ENCODE measurements at regions not wholly inside any gene's neighbourhood (a gene's known extent, or its start where the extent isn't known, plus 50 kb on each side); places are given as distances from the start of the nearest gene placed in this dataset.
"Not testable (repeated sequence)": the region's sequence is repeated elsewhere in the genome, so short reads cannot be mapped to it uniquely, and the experiment has no call there.

- Mint-ChIP-seq H3K27ac (no peak overlapping the region), H3K36me3 (ENCODE audit: low read depth) (no peaks in the 10 kb centered on the region), H3K27me3 (ENCODE audit: low read depth) (no peaks in the 10 kb centered on the region), H3K4me1 (ENCODE audit: low read depth) (no peaks in the 10 kb centered on the region), H3K9me3 (no peaks in the 10 kb centered on the region), H3K4me3 (no peak overlapping the region)
Observed at GRCh38 chr15:96213896-96214295, 116.6 kb upstream of the NR2F2 start.

DNA sequence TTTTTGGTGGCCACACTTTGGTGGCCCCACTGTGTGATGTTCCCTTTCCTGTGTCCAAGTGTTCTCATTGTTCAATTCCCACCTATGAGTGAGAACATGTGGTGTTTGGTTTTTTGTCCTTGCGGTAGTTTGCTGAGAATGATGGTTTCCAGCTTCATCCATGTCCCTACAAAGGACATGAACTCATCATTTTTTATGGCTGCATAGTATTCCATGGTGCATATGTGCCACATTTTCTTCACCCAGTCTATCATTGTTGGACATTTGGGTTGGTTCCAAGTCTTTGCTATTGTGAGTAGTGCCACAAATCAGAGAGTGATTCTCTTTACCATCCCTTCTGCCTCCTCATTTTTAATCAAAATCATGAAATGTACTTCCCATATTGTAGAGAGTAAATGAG is 114.0 kb upstream of the NR2F2 start:
- not testable (repeated sequence) for H3K36me3 Mint-ChIP-seq (ENCODE audit: low read depth); H3K4me3 Mint-ChIP-seq; H3K27me3 Mint-ChIP-seq (ENCODE audit: low read depth); H3K27ac Mint-ChIP-seq; H3K9me3 Mint-ChIP-seq; H3K4me1 Mint-ChIP-seq (ENCODE audit: low read depth)

GRCh38 chr15:96217983-96218382 is 112.5 kb upstream of the NR2F2 start:
- Mint-ChIP-seq H3K27me3 (ENCODE audit: low read depth) (no peaks in the 10 kb centered on the region), H3K27ac (no peak overlapping the region), H3K4me1 (ENCODE audit: low read depth) (no peaks in the 10 kb centered on the region), H3K9me3 (peaks cover 6% of the 10 kb centered on the region), H3K4me3 (no peak overlapping the region), H3K36me3 (ENCODE audit: low read depth) (no peaks in the 10 kb centered on the region)

GRCh38 chr15:96218623-96219455 is 111.7 kb upstream of the NR2F2 start:
- H3K4me3 Mint-ChIP-seq = no peak overlapping the region
- H3K27me3 Mint-ChIP-seq (ENCODE audit: low read depth) = no peaks in the 10 kb centered on the region
- H3K36me3 Mint-ChIP-seq (ENCODE audit: low read depth) = no peaks in the 10 kb centered on the region
- no peaks in the 10 kb centered on the region for H3K4me1 Mint-ChIP-seq (ENCODE audit: low read depth)
- peaks cover 10% of the 10 kb centered on the region for H3K9me3 Mint-ChIP-seq
- no peak overlapping the region for H3K27ac Mint-ChIP-seq

- Mint-ChIP-seq H3K27ac (no peak overlapping the region), H3K36me3 (ENCODE audit: low read depth) (no peaks in the 10 kb centered on the region), H3K9me3 (peaks cover 10% of the 10 kb centered on the region), H3K27me3 (ENCODE audit: low read depth) (no peaks in the 10 kb centered on the region), H3K4me1 (ENCODE audit: low read depth) (no peaks in the 10 kb centered on the region), H3K4me3 (no peak overlapping the region)
Observed at GRCh38 chr15:96219681-96220080, 110.8 kb upstream of the NR2F2 start.

DNA sequence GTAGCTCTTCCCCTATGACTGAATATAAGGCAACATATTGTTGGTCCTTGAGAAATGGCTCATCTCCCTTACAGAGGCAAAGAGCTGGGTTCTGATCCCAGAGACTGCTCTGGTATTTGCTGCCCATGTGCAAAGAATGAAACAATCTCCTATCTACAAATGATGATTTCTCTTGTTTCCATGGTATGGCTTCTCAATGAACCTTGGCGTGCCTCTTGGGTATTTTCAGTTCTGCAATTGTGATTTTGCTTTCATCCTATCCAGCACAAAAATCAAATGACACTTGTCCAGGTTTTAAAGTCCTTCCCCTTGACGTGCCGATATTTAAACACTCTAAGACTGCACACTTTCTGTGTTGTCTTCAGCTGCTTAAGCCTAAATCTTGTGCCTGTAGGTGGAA is 109.8 kb upstream of the NR2F2 start:
- no peaks in the 10 kb centered on the region for H3K4me1 Mint-ChIP-seq (ENCODE audit: low read depth)
- no peak overlapping the region for H3K27ac Mint-ChIP-seq
- no peaks in the 10 kb centered on the region for H3K36me3 Mint-ChIP-seq (ENCODE audit: low read depth)
- H3K9me3 Mint-ChIP-seq = peaks cover 10% of the 10 kb centered on the region
- H3K27me3 Mint-ChIP-seq (ENCODE audit: low read depth) = no peaks in the 10 kb centered on the region
- H3K4me3 Mint-ChIP-seq = no peak overlapping the region

DNA sequence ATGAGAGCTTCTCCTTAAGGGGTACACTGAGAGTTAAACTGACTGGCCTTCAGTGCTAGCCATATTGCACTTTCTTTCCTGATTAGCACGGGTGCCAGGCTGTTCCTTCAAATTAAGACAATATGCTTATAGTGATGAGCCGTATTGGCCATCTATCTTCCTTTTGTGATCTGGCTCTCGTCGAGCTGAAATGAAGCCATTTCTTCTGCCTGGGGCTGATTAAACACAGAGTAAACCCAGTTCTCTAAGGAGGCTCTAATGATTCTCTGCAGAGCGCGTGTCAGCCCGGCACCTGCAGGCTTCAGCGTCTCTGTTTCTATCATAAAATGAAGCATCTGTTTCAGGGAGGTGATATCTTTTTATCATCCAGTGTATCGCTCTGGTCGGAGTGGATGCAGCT is 107.5 kb upstream of the NR2F2 start:
- Mint-ChIP-seq H3K27me3 (ENCODE audit: low read depth) (no peaks in the 10 kb centered on the region), H3K27ac (no peak overlapping the region), H3K9me3 (peaks cover 10% of the 10 kb centered on the region), H3K4me1 (ENCODE audit: low read depth) (no peaks in the 10 kb centered on the region), H3K4me3 (no peak overlapping the region), H3K36me3 (ENCODE audit: low read depth) (no peaks in the 10 kb centered on the region)

- no peaks in the 10 kb centered on the region for H3K36me3 Mint-ChIP-seq (ENCODE audit: low read depth)
- no peaks in the 10 kb centered on the region for H3K4me1 Mint-ChIP-seq (ENCODE audit: low read depth)
- no peaks in the 10 kb centered on the region for H3K27me3 Mint-ChIP-seq (ENCODE audit: low read depth)
Observed at GRCh38 chr15:96223939-96224338, 106.6 kb upstream of the NR2F2 start.

DNA sequence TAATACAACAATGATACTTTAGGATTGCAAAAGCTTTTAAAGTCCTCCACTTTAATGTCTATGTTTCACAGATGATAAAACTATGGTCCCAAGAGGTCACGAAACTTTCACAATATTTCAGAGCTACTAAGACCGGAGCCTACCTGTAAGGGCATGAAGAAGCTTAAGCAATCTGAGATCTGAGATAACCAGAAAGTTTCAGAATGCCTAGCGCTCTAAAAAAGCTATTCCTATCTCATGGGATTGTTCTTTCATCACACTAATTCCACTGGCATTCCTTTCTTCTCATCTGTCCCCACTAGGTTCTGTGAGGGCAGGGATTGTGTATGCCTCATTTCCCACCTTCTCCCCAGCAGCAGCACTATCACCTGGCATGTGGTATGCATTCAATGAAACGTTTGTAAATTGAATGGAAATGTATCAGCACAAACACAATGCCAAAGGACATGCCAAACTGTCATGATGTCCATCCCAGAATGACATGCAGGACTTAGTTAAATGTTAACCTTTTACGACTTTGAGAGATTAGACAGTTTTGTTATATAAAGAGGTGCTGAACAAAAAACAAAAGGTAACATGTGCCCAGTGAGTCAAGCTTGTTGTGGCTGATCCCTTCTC is 104.7 kb upstream of the NR2F2 start:
- no peak overlapping the region for H3K4me3 Mint-ChIP-seq
- H3K36me3 Mint-ChIP-seq (ENCODE audit: low read depth) = no peaks in the 10 kb centered on the region
- no peaks in the 10 kb centered on the region for H3K4me1 Mint-ChIP-seq (ENCODE audit: low read depth)
- no peaks in the 10 kb centered on the region for H3K27me3 Mint-ChIP-seq (ENCODE audit: low read depth)
- H3K27ac Mint-ChIP-seq = no peak overlapping the region
- H3K9me3 Mint-ChIP-seq = peaks cover 10% of the 10 kb centered on the region

More at GRCh38 chr15:96223939-96224338, 106.6 kb upstream of the NR2F2 start:
- Mint-ChIP-seq H3K9me3 (peaks cover 10% of the 10 kb centered on the region), H3K4me3 (no peak overlapping the region), H3K27ac (no peak overlapping the region)

DNA sequence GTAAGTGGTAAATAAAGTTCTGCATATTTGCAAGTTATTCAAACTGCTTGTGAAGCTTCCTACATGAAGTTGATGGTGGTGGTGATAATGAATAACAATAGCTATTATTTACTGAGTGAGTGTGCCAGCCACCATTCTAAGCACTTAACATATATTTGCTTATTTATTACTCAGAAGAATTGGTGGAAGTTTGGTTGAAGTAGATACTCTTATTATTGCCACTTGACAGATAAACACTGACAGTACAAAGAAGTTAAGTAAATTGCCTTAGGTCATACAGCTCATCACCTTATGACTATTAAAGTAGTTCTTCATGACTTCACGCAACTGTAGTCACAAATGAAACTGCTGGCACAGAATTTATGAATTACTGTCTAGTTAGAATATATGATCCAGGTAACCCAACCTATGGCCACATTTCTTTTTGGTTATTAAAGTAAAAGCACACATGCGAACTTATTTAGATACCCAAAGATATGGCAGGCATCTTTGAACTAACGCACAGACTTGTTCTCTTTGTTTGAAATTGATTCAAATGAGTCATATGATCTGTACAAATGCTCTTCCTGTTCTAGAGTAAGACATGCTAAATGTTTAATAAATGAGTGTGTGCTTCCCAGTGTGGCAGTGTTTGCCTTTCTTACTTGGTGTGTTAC is 99.8 kb upstream of the NR2F2 start:
- no peaks in the 10 kb centered on the region for H3K36me3 Mint-ChIP-seq (ENCODE audit: low read depth)
- no peaks in the 10 kb centered on the region for H3K4me1 Mint-ChIP-seq (ENCODE audit: low read depth)
- H3K4me3 Mint-ChIP-seq = no peak overlapping the region
- H3K9me3 Mint-ChIP-seq = no peaks in the 10 kb centered on the region
- no peak overlapping the region for H3K27ac Mint-ChIP-seq
- H3K27me3 Mint-ChIP-seq (ENCODE audit: low read depth) = no peaks in the 10 kb centered on the region

DNA sequence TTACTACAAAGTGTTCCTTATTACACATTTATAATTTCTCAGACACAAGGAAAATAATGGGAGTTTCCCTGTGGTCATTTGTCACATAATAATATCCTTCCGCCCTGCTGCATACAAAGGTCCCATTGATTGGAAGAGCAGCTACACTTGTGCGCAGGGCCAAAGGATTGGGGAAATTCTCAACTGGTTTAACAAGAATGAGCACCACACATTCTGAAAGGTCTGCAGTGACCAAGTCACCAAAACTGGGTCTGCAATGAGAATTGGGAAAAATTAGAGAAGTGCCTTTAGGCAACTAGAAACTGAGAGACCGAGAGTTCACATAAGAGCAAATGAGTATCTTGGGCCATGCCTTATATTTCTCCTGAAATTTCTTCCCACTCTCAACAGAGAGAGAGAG is 98.2 kb upstream of the NR2F2 start:
- Mint-ChIP-seq H3K27ac (no peak overlapping the region), H3K9me3 (peaks cover 8% of the 10 kb centered on the region), H3K4me1 (ENCODE audit: low read depth) (no peaks in the 10 kb centered on the region), H3K4me3 (no peak overlapping the region), H3K36me3 (ENCODE audit: low read depth) (no peaks in the 10 kb centered on the region), H3K27me3 (ENCODE audit: low read depth) (no peaks in the 10 kb centered on the region)

DNA sequence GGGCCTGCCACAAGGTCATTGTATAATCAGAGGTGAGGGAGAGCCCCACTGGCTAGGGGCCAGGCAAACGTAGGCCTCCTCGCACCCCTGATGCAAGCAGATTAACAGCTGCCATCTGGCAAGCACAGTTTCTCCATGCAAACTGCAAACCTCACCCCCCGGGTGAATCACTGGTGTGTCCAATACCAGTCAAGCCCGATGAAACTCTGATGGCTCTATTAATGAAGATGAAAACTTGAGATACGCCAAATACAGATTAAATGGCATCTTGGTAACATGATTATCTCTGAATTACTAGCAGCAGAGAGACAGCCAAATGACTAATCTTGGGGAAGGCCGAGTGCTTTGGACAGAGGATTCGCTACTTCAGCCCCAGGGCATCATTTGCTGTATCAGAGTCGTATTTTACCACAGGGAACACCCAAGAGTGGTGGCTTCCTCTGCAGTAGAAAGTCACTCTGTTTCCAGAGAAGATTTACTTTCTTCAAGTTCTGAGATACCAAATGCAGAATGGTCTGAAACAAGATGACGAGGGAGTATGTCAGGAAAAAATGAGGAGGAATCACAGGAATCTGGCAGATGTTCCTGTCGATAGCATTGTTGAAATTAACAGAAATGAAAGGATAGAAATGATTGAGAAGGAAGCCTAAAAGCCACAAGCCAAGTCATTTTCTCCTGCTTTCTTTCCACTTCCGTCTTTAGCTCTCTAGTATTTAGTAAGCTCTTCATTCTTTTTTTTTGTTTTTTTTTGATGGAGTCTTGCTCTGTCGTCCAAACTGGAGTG is 96.2 kb upstream of the NR2F2 start:
- Mint-ChIP-seq H3K9me3 (peaks cover 8% of the 10 kb centered on the region), H3K27me3 (ENCODE audit: low read depth) (no peaks in the 10 kb centered on the region), H3K4me3 (no peak overlapping the region), H3K36me3 (ENCODE audit: low read depth) (no peaks in the 10 kb centered on the region), H3K27ac (no peak overlapping the region), H3K4me1 (ENCODE audit: low read depth) (no peaks in the 10 kb centered on the region)

DNA sequence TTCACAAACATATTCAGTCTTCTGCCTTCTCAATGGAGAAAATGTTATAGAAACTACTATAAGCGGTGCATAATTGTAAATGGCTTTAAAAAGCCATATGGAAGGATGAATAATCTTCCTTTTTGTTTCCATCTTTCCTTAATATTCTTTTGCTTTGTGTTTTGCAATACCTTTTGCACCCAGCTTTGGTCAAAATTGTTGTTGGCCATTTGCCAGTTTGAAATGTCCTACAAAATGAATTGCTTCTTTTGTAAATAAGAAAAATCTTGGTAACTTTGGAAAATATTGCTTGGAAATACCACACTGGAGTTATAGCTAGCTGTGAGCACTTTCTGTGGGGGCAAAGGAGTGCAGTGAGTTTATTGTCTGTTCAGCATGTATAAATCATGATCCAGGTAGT is 93.5 kb upstream of the NR2F2 start:
- Mint-ChIP-seq H3K4me1 (ENCODE audit: low read depth) (no peaks in the 10 kb centered on the region), H3K9me3 (peaks cover 8% of the 10 kb centered on the region), H3K27me3 (ENCODE audit: low read depth) (no peaks in the 10 kb centered on the region), H3K27ac (no peak overlapping the region), H3K4me3 (no peak overlapping the region), H3K36me3 (ENCODE audit: low read depth) (no peaks in the 10 kb centered on the region)

DNA sequence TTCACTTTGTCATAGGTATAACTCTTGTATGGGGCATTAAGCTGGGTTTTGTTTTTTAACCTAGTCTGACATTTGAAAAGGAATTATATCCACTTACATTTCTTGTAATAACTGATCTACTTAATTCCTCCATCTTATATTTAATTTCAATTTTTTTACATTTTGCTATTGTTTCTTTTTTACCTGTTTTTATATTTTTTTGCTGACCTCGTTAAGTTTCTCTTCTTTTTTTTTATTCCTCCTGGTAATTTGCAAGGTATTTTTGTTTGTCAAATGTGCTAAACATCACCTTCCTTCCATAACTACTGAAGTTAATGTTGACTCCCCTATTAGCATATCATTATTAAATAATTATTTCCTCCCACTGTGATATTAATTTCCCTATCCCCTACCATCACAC is 87.7 kb upstream of the NR2F2 start:
- no peaks in the 10 kb centered on the region for H3K4me1 Mint-ChIP-seq (ENCODE audit: low read depth)
- H3K4me3 Mint-ChIP-seq = no peak overlapping the region
- no peaks in the 10 kb centered on the region for H3K36me3 Mint-ChIP-seq (ENCODE audit: low read depth)
- H3K9me3 Mint-ChIP-seq = peaks cover 3% of the 10 kb centered on the region
- no peak overlapping the region for H3K27ac Mint-ChIP-seq
- no peaks in the 10 kb centered on the region for H3K27me3 Mint-ChIP-seq (ENCODE audit: low read depth)
